HG03196 (cell line): ENCODE measurements at regions not wholly inside any gene's neighbourhood (a gene's known extent, or its start where the extent isn't known, plus 50 kb on each side); places are given as distances from the start of the nearest gene placed in this dataset.
"Not testable (repeated sequence)": the region's sequence is repeated elsewhere in the genome, so short reads cannot be mapped to it uniquely, and the experiment has no call there.

Experiments
- ATAC-seq: cut with Tn5 transposase; IDR thresholded peaks from one replicate; pipeline ENCODE4 v1.9.1; 2021; ENCODE audit not compliant: unreplicated experiment

- ATAC-seq, result no peak
Measured at GRCh38 chrX:39492497-39493162, 605.1 kb downstream of the BCOR start.

- ATAC-seq, result no peak
Measured at GRCh38 chrX:39493168-39493567, 604.6 kb downstream of the BCOR start.

DNA sequence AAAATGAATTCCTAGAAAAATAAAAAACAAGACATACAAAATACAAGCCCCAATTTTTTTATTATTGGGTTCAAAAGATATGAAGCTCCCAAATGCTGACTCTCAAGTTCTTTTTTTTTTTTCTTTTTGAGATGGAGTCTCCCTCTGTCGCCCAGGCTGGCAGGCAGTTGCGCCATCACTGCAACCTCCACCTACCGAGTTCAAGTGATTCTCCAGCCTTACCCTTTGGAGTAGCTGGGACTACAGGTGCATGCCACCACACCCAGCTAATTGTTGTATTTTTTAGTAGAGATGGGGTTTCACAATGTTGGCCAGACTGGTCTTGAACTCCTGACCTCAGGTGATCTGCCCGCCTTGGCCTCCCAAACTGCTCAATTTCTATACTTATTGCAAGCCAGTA, 600.6 kb downstream of the BCOR start:
- ATAC-seq, result not testable (repeated sequence)

- no peak for ATAC-seq
Measured at GRCh38 chrX:39497702-39498265, 600.0 kb downstream of the BCOR start.

GRCh38 chrX:39499996-39500395, 597.8 kb downstream of the BCOR start:
- ATAC-seq, result no peak

- no peak for ATAC-seq
Measured at GRCh38 chrX:39501822-39502221, 595.9 kb downstream of the BCOR start.

DNA sequence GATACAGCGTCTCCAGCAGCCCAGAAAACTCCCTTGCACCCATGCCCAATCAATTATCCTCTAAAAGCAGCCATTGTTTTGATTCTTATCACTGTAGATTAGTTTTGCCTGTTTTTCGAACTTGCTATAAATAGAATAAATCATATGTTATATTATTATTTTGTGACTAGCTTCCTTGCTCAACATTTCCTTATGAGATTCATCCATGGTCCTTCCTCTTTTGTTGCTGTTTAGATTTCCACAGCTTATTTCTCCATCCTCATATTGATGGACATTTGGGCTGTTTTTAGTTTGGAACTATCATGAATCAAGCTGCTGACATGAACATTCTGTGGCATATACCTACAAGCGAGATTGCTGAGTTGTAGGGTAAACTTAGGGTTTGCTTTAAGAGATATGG, 595.3 kb downstream of the BCOR start:
- ATAC-seq, result no peak

GRCh38 chrX:39504227-39504626, 593.5 kb downstream of the BCOR start:
- ATAC-seq, result no peak

GRCh38 chrX:39504850-39505259, 592.9 kb downstream of the BCOR start:
- ATAC-seq, result no peak

- ATAC-seq, result no peak
Measured at GRCh38 chrX:39506131-39506530, 591.6 kb downstream of the BCOR start.

DNA sequence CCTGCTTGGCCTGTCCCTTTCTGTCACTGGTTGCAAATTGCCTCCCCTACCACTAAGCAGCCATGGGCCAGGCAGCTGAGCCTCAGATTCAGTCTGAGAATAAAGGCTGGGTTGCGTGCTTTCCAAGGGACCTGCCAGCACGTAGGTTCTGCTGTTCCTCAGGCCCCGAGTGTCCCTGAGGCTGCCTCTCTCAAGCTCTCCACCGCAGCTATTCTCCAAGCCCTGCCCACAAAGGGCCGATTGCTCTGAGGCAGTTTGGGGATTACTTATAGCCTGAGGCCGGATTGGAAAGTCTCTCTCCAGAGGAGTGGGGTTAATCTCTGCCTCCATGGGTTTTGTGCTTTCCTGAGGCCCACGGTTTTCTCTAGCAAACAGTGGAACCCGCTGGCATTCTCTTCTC, 590.7 kb downstream of the BCOR start:
- no peak for ATAC-seq

GRCh38 chrX:39507617-39508299, 590.0 kb downstream of the BCOR start:
- no peak for ATAC-seq

GRCh38 chrX:39508300-39508692, 589.5 kb downstream of the BCOR start:
- no peak for ATAC-seq

- no peak for ATAC-seq
Measured at GRCh38 chrX:39509157-39509556, 588.6 kb downstream of the BCOR start.

- no peak for ATAC-seq
Measured at GRCh38 chrX:39513836-39514235, 583.9 kb downstream of the BCOR start.

GRCh38 chrX:39514801-39515200, 583.0 kb downstream of the BCOR start:
- ATAC-seq, result no peak

GRCh38 chrX:39516427-39516841, 581.3 kb downstream of the BCOR start:
- no peak for ATAC-seq

DNA sequence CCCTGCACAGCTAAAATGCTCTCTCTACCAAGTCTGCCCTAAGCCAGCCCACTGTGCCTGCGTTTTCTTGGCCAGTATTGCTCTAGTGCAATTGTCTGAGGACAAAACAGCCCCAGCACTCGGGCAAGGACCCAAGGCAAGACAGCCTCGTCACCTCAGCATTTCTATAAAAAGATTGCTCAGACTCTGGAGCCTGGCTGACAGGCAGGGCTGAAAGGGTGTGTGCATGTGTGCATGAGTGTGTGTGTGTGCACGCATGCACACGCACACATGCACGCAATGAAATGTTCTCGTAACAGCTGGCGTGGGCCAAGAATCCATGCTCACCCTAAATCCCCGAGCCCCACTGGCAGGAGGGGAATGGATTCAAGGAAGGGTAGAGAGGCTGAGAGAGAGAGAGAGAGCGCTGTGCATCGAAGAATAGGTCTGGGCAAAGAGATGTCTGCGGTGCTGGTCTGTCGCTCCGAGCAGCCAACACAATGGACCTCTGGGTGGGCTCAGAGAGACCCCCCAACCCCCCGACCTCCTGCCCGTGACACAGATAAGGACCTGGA, 579.2 kb downstream of the BCOR start:
- ATAC-seq, result no peak

DNA sequence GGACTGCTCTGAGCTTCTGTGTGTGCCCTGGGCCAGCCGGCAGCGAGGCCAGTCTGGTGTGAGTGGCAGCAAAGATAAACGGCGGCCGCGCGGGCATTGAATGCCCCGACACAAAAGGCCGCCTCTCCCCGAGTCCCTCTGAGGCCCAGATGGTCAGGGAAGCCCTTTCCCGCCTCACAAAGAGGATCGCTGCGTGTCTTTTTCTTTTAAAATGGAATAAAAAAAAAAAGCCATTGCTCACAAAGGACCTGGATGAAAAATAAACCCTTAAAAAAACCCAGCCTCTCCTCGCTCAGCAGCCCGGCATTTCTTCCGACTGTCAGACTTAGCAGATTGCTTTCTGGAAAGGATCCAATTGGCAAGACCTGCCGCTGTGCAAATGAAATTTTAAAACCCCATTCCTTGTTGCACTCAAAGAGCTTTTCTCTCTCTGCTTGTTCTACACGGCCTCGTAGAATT, 578.7 kb downstream of the BCOR start:
- no peak for ATAC-seq

- no peak for ATAC-seq
Measured at GRCh38 chrX:39519566-39520301, 578.0 kb downstream of the BCOR start.

- ATAC-seq, result no peak
Measured at GRCh38 chrX:39525758-39526157, 572.0 kb downstream of the BCOR start.
